HG03039 (cell line): ENCODE measurements at regions not wholly inside any gene's neighbourhood (a gene's known extent, or its start where the extent isn't known, plus 50 kb on each side); places are given as distances from the start of the nearest gene placed in this dataset.
"Not testable (repeated sequence)": the region's sequence is repeated elsewhere in the genome, so short reads cannot be mapped to it uniquely, and the experiment has no call there.

Source experiments
- ATAC-seq: cut with Tn5 transposase; IDR thresholded peaks from one replicate; pipeline ENCODE4 v1.9.1; 2021; ENCODE audit warnings: mild to moderate bottlenecking, moderate library complexity; ENCODE audit not compliant: unreplicated experiment

DNA sequence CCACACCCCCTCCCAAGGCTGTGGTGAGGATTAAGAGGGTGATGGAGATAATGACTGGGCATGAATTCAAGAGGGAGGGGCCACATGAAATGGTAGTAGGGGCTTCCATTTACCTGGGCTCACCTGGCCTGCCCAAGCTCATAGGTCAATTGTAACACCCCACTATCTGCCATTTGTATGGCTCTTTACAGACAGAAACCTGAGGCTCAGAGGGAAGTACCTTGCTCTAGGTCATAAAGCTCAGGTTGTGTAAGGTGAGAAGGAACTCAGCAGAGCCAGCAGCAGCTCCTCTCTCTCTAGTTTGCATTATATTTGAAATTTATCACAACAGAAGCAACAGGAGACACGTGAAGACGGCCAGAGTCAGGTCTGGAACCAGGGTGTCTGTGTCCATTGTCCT lies 133.4 kb upstream of the ALDH1B1 start:
- no peak for ATAC-seq

- no peak for ATAC-seq
These were observed 134.8 kb upstream of the ALDH1B1 start for GRCh38 chr9:38257626-38258215.

DNA sequence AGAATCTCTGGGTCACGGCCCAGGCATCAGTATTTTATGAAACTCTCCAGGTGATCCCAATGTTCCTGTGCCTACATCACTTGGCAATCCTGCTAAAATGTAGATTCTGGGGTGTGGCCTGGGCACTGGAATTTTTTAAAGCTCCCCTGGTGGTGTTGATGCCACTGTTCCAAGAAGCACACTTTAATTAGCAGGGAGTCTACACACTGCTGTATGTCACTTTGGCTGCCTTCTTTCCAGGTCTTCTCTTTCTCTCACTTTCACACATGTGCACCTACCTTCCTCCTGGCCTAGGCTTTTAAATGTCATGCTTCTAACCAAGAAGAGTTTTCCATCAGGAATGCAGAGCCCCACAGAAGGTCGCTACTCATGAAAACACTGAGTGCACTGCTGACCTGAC lies 136.0 kb upstream of the ALDH1B1 start:
- no peak for ATAC-seq

DNA sequence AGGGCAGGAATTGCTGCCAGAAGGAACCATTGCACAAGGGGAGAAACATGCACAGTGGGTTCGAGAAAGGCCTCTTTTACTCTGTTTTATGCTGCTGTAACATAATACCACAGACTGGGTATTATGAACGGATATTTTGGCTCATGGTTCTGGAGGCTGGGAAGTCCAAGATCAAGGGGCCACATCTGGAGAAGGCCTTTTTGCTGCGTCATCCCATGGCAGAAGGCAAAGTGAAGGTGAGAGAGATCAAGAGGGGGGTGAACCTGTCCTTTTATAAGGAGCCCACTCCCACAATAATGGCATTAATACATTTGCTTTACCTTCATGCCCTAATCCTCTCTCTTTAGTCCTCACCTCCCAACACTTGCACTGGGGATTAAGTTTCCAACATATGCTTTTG lies 136.9 kb upstream of the ALDH1B1 start:
- ATAC-seq = no peak

DNA sequence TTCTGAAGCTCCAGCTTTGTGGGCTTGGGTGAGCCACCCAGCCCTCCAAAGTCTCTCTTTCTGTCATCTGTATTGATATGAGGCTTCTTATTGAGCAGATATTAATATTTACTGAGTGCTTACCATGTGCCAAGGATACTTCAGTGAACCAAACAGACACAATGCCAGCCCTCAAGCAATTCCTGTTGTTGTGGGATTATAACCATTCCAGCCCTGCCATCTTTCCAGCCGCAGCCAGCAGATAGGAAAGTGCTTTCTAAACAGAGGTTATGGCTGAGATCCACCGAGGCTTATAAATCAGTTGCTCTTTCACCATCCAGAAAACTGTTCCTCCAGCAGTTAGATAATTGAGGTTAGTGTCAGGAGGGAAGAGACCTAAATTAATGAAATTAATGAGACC lies 137.7 kb upstream of the ALDH1B1 start:
- no peak for ATAC-seq

GRCh38 chr9:38254151-38254550 lies 138.4 kb upstream of the ALDH1B1 start:
- ATAC-seq = no peak

- no peak for ATAC-seq
These were observed 139.3 kb upstream of the ALDH1B1 start for GRCh38 chr9:38253200-38253599.

- no peak for ATAC-seq
These were observed 141.3 kb upstream of the ALDH1B1 start for GRCh38 chr9:38251036-38251860.

- no peak for ATAC-seq
These were observed 142.0 kb upstream of the ALDH1B1 start for GRCh38 chr9:38250279-38251035.

- ATAC-seq = no peak
These were observed 142.8 kb upstream of the ALDH1B1 start for GRCh38 chr9:38249587-38250210.

DNA sequence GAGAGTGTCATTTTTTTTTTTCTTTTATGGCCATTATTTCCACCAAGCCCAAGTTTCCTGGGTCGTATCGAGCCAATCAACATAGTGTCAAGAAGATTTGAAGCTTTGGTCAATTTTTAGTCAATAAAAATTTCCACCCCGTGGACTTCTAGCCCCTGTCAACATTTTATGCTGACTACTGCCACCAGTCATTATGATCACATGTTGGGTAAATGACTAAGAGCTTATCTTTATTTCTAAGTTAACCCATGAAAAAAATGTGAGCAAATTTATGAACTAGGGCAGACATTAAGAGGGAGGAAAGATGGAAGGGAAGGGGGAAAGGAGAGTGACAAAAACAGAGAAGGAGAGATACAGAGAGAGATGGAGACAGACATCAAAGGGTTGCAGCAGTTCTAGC lies 143.5 kb upstream of the ALDH1B1 start:
- ATAC-seq = no peak

GRCh38 chr9:38246833-38247232 lies 145.7 kb upstream of the ALDH1B1 start:
- ATAC-seq = no peak

DNA sequence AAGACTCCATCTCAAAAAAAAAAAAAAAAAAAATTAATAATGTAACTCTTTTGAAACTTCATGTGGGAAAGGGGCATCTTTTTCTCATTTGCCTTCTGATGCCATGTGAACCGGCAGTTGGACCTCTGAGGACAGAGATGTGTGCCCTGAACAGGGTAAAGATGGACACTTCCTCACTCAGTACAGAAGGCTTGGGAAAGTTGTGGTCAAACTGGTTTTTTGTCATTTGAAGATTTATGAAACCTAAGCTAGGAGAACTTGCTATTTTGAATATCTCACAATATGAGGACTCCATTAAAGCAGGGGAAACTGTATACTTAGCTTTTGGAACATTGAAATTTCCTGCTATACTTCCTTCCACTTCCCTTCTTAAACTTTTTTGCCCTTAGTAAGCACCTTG lies 147.5 kb upstream of the ALDH1B1 start:
- no peak for ATAC-seq

- no peak for ATAC-seq
These were observed 148.5 kb upstream of the ALDH1B1 start for GRCh38 chr9:38243993-38244392.

GRCh38 chr9:38242151-38242550 lies 150.4 kb upstream of the ALDH1B1 start:
- not testable (repeated sequence) for ATAC-seq

DNA sequence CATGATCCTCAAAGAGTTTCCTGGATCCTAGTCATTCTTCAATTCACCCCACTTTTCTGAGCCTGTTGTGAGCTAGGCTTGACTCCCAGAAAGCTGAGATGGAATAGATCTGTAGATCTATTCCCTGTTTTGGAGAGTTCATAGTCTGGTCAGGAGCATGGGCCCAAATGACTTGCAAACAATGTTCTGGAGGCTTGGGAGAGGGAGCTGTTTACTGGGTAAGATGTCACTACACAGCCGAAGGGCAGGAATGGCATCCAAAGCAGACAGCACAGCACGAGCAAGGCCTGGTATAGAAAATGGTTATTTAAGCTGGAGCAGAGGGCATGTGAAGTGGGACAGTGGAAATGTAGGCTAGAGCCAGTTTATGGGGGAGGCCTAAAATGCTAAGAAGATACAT lies 152.5 kb upstream of the ALDH1B1 start:
- no peak for ATAC-seq

DNA sequence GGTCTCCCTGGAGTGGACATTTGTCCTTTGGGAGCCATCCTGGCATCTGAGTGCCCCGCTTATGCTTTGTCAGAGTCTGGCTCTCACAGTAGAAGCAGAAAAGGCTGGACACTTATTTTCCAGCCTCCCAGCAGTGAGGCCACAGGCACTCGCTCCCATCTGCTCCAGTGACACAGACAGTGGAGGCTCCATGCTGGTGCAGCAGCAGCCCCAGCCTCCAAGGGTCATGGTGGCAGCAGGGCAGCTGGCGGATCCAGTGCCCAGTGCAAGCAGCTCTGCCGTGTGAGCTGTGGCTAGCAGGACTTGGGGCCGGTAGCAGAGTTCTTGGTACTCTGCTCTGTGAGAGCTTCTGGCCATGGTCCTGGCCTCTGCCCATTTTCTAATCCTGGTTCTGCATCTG lies 157.3 kb upstream of the ALDH1B1 start:
- no peak for ATAC-seq

GRCh38 chr9:38234479-38235170 lies 157.9 kb upstream of the ALDH1B1 start:
- ATAC-seq = no peak

DNA sequence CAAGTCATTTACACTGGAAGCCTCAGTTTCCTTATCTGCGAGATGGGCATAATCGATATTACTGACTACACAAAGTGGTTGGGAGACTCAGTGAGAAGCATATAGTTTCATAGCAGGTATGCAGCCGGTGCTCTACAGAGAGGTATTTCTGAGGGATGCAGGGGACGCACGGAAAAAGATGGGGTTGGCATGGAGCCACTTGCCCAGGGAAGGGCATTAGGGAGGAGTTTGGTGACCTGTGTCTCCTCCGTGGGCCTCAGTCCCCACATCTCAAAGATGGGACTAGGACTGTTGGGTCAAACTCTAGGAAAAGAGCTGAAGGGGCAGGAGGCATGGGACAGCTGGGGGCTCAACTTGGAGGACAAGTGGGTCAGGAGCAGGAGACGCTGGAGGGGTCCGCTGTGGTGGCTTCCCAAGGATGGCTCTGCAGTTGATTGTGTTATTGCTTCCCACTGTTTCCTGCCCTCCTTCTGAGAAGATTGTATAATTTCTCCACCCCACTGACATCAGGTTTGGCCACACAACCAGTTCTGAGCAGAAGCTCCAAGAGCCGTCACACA lies 158.6 kb upstream of the ALDH1B1 start:
- ATAC-seq = no peak

DNA sequence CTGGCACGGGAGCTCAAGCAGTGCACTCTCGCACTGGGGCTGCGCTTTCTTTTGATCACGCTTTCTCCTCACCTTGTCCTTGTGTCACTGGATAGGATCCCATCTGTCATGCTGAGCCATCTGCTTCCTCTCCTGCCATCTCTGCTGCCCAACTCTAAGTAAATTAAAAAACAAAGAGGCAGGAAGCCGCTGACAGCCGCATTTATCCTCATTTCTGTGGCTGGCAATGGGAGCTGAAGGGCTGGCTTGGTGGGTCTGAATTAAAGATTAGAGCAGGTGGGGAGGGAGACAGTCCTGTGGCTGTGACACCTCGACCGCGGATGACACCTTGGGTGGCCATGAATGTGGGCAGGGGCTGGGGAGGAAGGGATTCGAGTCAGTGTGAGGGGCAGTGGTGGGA lies 159.2 kb upstream of the ALDH1B1 start:
- ATAC-seq = no peak

DNA sequence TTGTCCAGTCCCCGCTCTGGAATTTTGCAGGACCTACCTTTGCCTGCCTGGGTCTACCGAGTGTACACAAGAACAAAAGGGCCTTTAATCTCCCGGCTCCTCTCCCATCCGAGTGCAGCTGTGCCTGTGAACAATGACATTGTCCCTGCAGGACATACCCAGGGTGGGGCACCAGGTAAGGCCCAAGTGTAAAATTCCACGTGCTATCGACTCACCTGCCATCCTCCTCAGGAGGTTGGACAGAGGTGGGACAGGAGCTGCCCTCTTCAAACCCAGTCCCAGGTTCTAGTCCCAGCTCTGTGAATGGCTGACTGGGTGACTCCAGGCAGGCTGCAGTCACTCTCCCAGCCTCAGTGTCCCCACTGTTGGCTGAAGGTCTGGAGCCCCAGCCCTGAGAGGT lies 159.6 kb upstream of the ALDH1B1 start:
- ATAC-seq = no peak
